ENCODE measurements at regions not wholly inside any gene's neighbourhood (a gene's known extent, or its start where the extent isn't known, plus 50 kb on each side); places are given as distances from the start of the nearest gene placed in this dataset.
"Not testable (repeated sequence)": the region's sequence is repeated elsewhere in the genome, so short reads cannot be mapped to it uniquely, and the experiment has no call there.

- no peak for DNase-seq (ENCODE audit: low spot score)
- intact Hi-C loops (cut with DNase I) = no loop called here
Measured at GRCh38 chr3:161863775-161864174, 367.2 kb downstream of the OTOL1 start.

GRCh38 chr3:161866176-161866575 is 369.6 kb downstream of the OTOL1 start:
- intact Hi-C loops (cut with DNase I) = no loop called here

GRCh38 chr3:161875483-161875882 is 378.9 kb downstream of the OTOL1 start:
- intact Hi-C loops (cut with DNase I) = no loop called here
- no peak for DNase-seq (ENCODE audit: low spot score)

More at GRCh38 chr3:161866176-161866575, 369.6 kb downstream of the OTOL1 start:
- no peak for DNase-seq (ENCODE audit: low spot score)

- no peak for DNase-seq (ENCODE audit: low spot score)
- intact Hi-C loops (cut with DNase I) = no loop called here
Measured at GRCh38 chr3:161879470-161879869, 382.9 kb downstream of the OTOL1 start.

- no peak for DNase-seq (ENCODE audit: low spot score)
- intact Hi-C loops (cut with DNase I) = no loop called here
Measured at GRCh38 chr3:161884830-161885229, 388.2 kb downstream of the OTOL1 start.

- intact Hi-C loops (cut with DNase I) = no loop called here
- DNase-seq (ENCODE audit: low spot score) = no peak
Measured at GRCh38 chr3:161890147-161890625, 393.6 kb downstream of the OTOL1 start.

- intact Hi-C loops (cut with DNase I) = no loop called here
- no peak for DNase-seq (ENCODE audit: low spot score)
Measured at GRCh38 chr3:161893972-161894371, 397.4 kb downstream of the OTOL1 start.

- no peak for DNase-seq (ENCODE audit: low spot score)
- intact Hi-C loops (cut with DNase I) = no loop called here
Measured at GRCh38 chr3:161894657-161895056, 398.0 kb downstream of the OTOL1 start.

- DNase-seq (ENCODE audit: low spot score) = no peak
- intact Hi-C loops (cut with DNase I) = no loop called here
Measured at GRCh38 chr3:161905520-161906132, 409.0 kb downstream of the OTOL1 start.

- DNase-seq (ENCODE audit: low spot score) = no peak
- intact Hi-C loops (cut with DNase I) = no loop called here
Measured at GRCh38 chr3:161913786-161914389, 417.3 kb downstream of the OTOL1 start.

GRCh38 chr3:161914703-161915417 is 418.3 kb downstream of the OTOL1 start:
- DNase-seq (ENCODE audit: low spot score) = no peak
- intact Hi-C loops (cut with DNase I) = no loop called here

- no peak for DNase-seq (ENCODE audit: low spot score)
- intact Hi-C loops (cut with DNase I) = no loop called here
Measured at GRCh38 chr3:161915418-161915750, 418.8 kb downstream of the OTOL1 start.

GRCh38 chr3:161920196-161920595 is 423.6 kb downstream of the OTOL1 start:
- intact Hi-C loops (cut with DNase I) = no loop called here
- DNase-seq (ENCODE audit: low spot score) = no peak

GRCh38 chr3:161925749-161926360 is 429.2 kb downstream of the OTOL1 start:
- no peak for DNase-seq (ENCODE audit: low spot score)
- intact Hi-C loops (cut with DNase I) = no loop called here

GRCh38 chr3:161927131-161927530 is 430.5 kb downstream of the OTOL1 start:
- intact Hi-C loops (cut with DNase I) = no loop called here
- no peak for DNase-seq (ENCODE audit: low spot score)

GRCh38 chr3:161939918-161940620 is 443.5 kb downstream of the OTOL1 start:
- intact Hi-C loops (cut with DNase I) = no loop called here
- DNase-seq (ENCODE audit: low spot score) = no peak

GRCh38 chr3:161940621-161940965 is 444.0 kb downstream of the OTOL1 start:
- no peak for DNase-seq (ENCODE audit: low spot score)
- intact Hi-C loops (cut with DNase I) = no loop called here

- DNase-seq (ENCODE audit: low spot score) = no peak
- intact Hi-C loops (cut with DNase I) = no loop called here
Measured at GRCh38 chr3:161941891-161942290, 445.3 kb downstream of the OTOL1 start.

- intact Hi-C loops (cut with DNase I); DNase-seq (ENCODE audit: low spot score): not testable (repeated sequence)
Measured at GRCh38 chr3:161943801-161944345, 447.3 kb downstream of the OTOL1 start.

All from posterior vena cava (tissue), 2 donors.